ENCODE measurements at regions not wholly inside any gene's neighbourhood (a gene's known extent, or its start where the extent isn't known, plus 50 kb on each side); places are given as distances from the start of the nearest gene placed in this dataset.

DNA sequence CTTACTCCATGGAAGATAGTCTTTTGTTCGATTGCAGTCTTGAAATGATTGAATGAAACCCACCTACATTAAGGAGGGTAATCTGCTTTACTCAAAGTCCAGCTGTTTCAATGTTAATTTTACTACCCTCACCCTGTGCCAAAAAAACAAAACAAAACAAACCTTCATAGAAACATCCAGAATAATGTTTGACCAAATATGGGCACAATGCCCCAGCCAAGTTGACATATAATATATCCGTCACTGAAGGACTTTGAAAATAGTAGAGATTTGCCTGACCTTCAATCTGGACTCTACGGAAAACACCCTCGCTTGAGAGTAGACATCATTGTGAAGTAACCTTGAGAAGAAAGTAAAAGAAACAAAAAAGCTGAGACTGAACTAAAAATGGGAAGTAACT, 550.5 kb upstream of the SMIM31 start:
- Histone ChIP-seq H3K79me2 (ENCODE audit: low read length) (no peaks in the 10 kb centered on the region), H3K4me3 (ENCODE audit: low read length) (no peak overlapping the region), H4K20me1 (ENCODE audit: insufficient read depth, low read length) (no peaks in the 10 kb centered on the region), H3K27ac (ENCODE audit: low read length) (no peak overlapping the region), H3K36me3 (replicated peaks; ENCODE audit: insufficient read depth, low read length) (no peaks in the 10 kb centered on the region), H3K9me2 (replicated peaks; ENCODE audit: insufficient read depth, low read length) (no peaks in the 10 kb centered on the region), H3K9me3 (replicated peaks; ENCODE audit: insufficient read depth, low read length) (no peaks in the 10 kb centered on the region), H3K4me1 (ENCODE audit: low read length) (no peaks in the 10 kb centered on the region), H3K4me2 (ENCODE audit: low read depth, low read length) (no peak overlapping the region), H3F3A (ENCODE audit: insufficient read depth, low read length) (no peaks in the 10 kb centered on the region), H2AFZ (ENCODE audit: low read length) (no peak overlapping the region), H3K27me3 (replicated peaks; ENCODE audit: insufficient read depth, low read length) (no peaks in the 10 kb centered on the region), H3K9ac (ENCODE audit: low read length) (no peak overlapping the region)
- TF ChIP-seq EZH2 (optimal IDR thresholded peaks at IDR 0.05; ENCODE audit: low read depth, low read length), result no peak
- TF ChIP-seq, protein P1, sequence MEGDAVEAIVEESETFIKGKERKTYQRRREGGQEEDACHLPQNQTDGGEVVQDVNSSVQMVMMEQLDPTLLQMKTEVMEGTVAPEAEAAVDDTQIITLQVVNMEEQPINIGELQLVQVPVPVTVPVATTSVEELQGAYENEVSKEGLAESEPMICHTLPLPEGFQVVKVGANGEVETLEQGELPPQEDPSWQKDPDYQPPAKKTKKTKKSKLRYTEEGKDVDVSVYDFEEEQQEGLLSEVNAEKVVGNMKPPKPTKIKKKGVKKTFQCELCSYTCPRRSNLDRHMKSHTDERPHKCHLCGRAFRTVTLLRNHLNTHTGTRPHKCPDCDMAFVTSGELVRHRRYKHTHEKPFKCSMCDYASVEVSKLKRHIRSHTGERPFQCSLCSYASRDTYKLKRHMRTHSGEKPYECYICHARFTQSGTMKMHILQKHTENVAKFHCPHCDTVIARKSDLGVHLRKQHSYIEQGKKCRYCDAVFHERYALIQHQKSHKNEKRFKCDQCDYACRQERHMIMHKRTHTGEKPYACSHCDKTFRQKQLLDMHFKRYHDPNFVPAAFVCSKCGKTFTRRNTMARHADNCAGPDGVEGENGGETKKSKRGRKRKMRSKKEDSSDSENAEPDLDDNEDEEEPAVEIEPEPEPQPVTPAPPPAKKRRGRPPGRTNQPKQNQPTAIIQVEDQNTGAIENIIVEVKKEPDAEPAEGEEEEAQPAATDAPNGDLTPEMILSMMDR (IDR thresholded peaks at IDR 0.05; ENCODE audit: low read length), result no peak
- no peak for TF ChIP-seq EZH2phosphoT487 (IDR thresholded peaks at IDR 0.05; ENCODE audit: low read length)
- DNase-seq, result no peak

DNA sequence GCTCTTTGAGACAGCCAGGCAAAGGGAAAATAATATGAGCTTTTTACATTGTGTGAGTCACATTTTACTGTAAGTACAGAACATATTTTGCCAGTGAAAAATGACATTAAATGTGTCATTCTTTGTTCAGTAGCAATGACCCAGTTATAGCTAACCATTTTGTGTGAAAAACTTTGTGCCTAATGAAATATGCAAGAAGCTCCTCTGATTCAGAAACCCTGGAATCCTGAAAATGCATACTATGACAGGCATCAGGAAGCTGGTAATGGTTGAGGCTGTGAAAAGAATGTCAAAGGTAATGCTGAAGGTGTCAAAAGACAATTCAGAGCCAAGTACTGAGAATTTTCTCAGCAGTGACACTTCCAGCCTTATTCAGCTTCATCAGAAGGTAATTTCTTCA, 549.5 kb upstream of the SMIM31 start:
- no peaks in the 10 kb centered on the region for H3K9me2 ChIP-seq (replicated peaks; ENCODE audit: insufficient read depth, low read length)
- H3K4me1 ChIP-seq (ENCODE audit: low read length), result no peaks in the 10 kb centered on the region
- no peaks in the 10 kb centered on the region for H3K27me3 ChIP-seq (replicated peaks; ENCODE audit: insufficient read depth, low read length)
- H3K79me2 ChIP-seq (ENCODE audit: low read length), result no peaks in the 10 kb centered on the region
- TF ChIP-seq EZH2 (optimal IDR thresholded peaks at IDR 0.05; ENCODE audit: low read depth, low read length) (no peak), EZH2phosphoT487 (IDR thresholded peaks at IDR 0.05; ENCODE audit: low read length) (no peak)
- TF ChIP-seq, protein P1 (IDR thresholded peaks at IDR 0.05; ENCODE audit: low read length), result no peak
- no peak overlapping the region for H2AFZ ChIP-seq (ENCODE audit: low read length)
- no peaks in the 10 kb centered on the region for H3K9me3 ChIP-seq (replicated peaks; ENCODE audit: insufficient read depth, low read length)
- no peaks in the 10 kb centered on the region for H4K20me1 ChIP-seq (ENCODE audit: insufficient read depth, low read length)
- H3K4me3 ChIP-seq (ENCODE audit: low read length), result no peak overlapping the region
- no peak for DNase-seq
- no peaks in the 10 kb centered on the region for H3F3A ChIP-seq (ENCODE audit: insufficient read depth, low read length)
- no peak overlapping the region for H3K27ac ChIP-seq (ENCODE audit: low read length)
- no peak overlapping the region for H3K9ac ChIP-seq (ENCODE audit: low read length)
- no peaks in the 10 kb centered on the region for H3K36me3 ChIP-seq (replicated peaks; ENCODE audit: insufficient read depth, low read length)
- no peak overlapping the region for H3K4me2 ChIP-seq (ENCODE audit: low read depth, low read length)

DNA sequence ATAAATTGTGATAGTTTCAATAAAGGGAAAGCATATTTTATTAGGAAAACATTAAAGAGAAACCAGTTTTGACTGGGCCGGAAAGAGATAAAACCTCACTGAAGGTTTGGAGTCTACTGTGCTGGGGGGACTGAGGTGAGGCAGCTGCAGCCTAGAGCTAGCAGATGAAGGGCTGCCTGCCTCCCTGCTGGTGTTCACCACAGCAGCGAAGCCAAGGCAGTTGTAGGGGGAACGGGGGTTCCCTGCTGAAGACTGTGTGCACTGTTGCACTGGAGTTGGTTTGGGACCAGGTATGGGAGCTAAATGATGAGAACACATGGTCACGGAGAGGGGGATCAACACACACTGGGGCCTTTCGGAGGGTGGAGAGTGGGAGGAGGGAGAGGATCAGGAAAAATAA, 546.5 kb upstream of the SMIM31 start:
- Histone ChIP-seq H3K36me3 (replicated peaks; ENCODE audit: insufficient read depth, low read length) (no peaks in the 10 kb centered on the region), H3K27ac (ENCODE audit: low read length) (no peak overlapping the region), H3K9me2 (replicated peaks; ENCODE audit: insufficient read depth, low read length) (no peaks in the 10 kb centered on the region), H3F3A (ENCODE audit: insufficient read depth, low read length) (no peaks in the 10 kb centered on the region), H3K9me3 (replicated peaks; ENCODE audit: insufficient read depth, low read length) (no peaks in the 10 kb centered on the region), H3K4me1 (ENCODE audit: low read length) (no peaks in the 10 kb centered on the region), H3K79me2 (ENCODE audit: low read length) (no peaks in the 10 kb centered on the region), H3K4me2 (ENCODE audit: low read depth, low read length) (no peak overlapping the region), H2AFZ (ENCODE audit: low read length) (no peak overlapping the region), H3K27me3 (replicated peaks; ENCODE audit: insufficient read depth, low read length) (no peaks in the 10 kb centered on the region), H3K9ac (ENCODE audit: low read length) (no peak overlapping the region), H3K4me3 (ENCODE audit: low read length) (no peak overlapping the region), H4K20me1 (ENCODE audit: insufficient read depth, low read length) (no peaks in the 10 kb centered on the region)
- no peak for TF ChIP-seq EZH2phosphoT487 (IDR thresholded peaks at IDR 0.05; ENCODE audit: low read length)
- no peak for TF ChIP-seq EZH2 (optimal IDR thresholded peaks at IDR 0.05; ENCODE audit: low read depth, low read length)
- TF ChIP-seq, protein P1 (IDR thresholded peaks at IDR 0.05; ENCODE audit: low read length), result no peak
- DNase-seq, result no peak
